ENCODE measurements at regions not wholly inside any gene's neighbourhood (a gene's known extent, or its start where the extent isn't known, plus 50 kb on each side); places are given as distances from the start of the nearest gene placed in this dataset.

DNA sequence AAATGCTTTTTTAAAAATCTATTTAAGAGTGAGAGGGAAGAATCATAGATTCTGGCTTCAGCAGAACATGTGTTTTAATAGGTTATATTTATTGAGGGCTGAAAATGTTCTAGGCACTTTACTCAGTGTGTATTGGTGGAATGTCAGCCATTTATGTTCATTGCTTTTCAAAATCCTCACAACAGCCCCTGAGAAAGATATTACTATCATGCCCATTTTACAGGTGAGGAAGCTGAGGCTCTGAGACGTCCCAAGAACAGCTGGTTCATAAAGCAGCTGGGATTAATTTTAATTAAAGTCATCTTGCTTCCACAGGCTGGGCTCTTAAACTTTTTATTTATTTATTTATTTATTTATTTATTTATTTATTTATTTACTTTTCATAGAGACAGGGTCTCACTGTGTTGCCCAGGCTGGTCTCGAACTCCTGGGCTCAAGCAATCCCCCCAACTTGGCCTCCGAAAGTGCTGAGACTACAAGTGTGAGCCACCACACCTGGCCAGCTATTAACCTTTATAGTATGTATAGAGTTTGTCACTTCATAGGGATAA is 364.6 kb downstream of the SHQ1 start:
- DNase-seq = no peak

DNA sequence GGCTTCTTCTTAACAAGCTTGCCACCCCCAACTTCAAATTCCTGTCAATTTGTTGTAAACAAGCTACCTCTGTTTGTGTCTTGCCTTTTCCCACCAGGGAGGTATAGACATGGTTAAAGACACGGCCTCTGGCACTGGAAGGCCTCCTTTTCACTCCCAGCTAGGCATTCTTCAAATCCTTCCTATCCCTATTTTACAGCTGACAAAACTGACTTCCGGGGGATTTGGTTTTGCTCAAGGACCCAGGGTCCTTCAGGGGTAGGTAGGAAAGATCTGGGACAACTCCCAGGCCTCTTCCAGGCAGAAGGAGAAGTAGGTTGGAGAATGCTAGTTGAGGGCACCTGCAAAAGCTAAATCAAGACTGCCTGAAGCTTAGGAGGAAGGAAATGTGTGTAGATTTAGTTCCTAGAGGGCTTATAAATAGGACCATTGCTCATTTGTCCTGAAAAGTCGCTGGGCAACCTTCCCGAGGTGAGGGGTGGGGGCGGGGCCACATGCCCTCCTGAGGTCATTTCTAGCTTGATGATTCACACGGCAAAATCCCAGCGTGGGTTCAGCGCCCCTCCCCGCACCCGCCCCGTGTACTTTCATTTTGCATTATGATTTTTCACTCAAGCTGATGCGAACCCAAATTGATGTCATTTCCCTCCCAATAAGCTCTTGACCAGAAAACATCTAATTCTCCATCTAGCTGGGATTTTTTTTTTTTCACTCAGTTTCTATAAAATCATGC is 365.5 kb downstream of the SHQ1 start:
- no peak for DNase-seq

DNA sequence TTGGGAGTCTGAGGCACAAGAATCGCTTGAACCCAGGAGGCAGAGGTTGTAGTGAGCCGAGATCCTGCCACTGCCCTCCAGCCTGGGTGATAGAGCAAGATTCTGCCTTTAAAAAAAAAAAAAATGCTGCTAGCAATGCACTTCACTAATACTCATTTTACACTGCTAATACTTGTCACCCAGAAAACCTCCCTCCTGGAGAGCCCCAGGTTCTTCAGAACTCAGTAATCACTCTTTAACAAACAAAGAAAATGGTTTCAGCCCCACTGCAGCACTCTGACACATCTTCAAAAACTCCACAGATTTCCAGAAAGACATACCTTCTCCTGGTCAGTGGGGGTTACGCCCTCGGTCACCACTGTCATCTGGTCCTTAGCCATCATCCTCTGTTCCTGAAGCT is 366.7 kb downstream of the SHQ1 start:
- no peak for DNase-seq

DNA sequence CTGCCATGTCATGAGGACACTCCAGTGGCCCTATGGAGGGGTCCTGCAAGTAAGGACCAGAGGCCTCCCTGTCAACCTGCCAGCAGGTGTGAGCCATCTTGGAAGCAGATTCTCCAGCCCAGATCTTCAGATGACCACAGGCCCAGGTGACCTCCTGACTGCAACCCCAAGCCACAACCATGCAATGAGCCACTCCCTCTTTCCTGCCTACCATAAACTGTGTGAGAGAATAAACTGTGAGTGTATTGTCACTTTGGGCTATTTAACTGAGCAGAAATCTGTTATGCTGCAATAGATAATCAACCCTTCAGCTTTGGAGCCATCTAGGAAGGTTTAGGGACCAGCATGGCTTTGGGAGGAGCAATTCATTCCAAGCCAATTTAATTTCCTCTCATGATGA is 367.9 kb downstream of the SHQ1 start:
- no peak for DNase-seq

DNA sequence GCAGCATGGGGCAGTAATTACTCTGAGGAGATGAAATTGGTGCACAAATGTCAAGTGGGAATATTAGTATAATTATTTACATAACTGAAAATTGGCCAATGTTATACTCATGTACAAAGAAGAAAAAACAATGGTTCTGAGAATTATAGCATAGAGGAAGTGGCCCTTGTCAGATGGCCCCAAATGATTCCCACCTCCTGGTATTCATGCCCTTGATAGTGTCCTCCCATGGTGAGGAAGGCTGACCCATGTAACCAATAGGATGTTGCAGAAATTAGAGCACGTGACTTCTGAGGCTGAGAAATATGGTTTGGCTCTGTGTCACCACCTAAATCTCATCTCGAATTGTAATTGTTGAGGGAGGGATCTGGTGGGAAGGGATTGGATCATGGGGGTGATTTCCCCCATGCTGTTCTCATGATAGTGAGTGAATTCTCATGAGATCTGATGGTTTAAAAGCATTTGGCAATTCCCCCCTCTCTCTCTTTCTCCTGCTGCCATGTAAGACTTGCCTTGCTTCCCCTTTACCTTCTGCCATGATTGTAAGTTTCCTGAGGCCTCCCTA is 368.5 kb downstream of the SHQ1 start:
- no peak for DNase-seq

DNA sequence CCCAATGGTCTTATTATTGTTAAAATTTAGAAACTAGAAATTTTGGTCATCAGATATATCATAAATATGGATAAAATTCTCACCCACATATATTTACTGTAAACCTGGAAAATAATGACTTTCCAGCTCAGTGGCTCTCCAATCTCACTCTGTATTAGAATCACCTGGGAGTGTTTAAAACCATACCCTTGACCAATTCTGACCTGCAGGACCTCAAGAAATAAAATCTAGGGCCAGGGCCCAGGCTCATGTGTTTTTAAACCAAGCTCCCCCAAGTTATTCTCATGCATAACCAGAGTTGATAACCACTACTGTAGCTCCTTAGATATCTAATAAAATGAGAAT is 372.1 kb downstream of the SHQ1 start:
- DNase-seq = no peak

DNA sequence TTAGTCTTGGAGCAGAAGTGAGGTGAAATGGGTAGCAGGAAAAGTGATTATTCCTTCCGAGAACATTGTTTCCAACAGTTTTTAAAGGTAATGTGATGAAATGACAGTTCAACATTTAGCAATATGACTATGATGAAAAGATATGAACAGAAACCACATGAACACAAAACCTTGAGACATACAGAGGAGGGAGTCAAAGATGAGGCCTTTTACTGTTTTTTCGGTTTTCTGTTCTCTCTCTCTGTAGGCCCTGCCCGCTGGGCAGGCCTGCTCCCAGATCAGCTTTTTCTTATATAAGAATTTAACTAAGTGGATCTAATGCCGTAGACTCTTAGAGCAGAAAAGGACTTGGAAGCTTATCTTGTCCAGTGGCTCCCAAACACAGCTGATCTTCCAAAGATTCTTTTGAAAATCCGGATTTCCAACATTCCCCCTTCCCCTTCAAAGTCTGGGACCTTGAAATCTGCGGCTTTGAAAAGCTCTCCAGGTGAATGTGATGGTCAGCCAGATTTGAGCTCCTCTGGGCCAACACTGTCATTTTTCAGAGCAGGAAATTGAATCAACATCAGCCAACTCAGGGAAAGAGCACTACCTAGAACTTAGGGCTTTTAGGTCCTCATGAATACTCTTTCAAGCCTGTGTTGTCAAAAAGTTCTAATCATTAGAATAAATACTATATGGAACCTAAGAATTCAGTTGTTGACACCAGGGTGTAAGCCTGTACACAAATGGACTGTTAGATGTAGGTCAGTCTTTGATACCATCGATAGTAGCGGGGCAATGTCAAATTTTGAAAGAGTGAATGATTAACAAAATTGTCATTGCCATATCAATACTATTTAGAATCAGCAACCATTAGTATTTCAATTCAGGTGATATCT is 372.7 kb downstream of the SHQ1 start:
- DNase-seq = no peak

DNA sequence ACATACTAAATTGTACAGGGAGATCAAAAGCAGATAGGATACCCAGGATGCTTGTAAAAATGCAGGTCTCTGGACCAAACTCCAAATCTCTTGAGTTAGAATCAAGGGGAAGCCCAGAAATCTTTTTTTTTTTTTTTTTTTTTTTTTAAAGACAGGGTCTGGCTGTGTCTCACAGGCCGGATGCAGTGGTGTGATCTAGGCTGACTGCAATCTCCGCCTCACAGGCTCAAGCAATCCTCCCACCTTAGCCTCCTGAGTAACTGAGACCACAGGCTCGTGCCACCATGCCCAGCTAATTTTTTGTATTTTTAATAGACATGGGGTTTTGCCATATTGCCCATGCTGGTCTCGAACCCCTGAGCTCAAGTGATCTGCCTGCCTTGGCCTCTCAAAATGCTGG is 373.5 kb downstream of the SHQ1 start:
- DNase-seq = no peak

DNA sequence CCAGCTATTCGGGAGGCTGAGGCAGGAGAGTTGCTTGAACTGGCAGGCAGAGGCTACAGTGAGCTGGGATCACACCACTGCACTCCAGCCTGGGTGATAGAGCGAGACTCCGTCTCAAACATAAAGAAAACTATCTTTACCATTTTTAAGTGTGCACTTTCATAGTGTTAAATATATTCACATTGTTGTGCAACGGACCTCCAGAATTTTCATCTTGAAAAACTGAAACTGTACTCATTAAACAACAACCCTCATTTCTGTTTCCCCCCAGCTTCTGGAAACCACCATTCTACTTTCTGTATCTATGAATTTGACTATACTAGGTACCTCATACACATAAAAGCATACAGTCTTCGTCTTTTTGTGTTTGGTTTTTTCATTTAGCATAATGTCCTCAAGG is 375.1 kb downstream of the SHQ1 start:
- DNase-seq = no peak

DNA sequence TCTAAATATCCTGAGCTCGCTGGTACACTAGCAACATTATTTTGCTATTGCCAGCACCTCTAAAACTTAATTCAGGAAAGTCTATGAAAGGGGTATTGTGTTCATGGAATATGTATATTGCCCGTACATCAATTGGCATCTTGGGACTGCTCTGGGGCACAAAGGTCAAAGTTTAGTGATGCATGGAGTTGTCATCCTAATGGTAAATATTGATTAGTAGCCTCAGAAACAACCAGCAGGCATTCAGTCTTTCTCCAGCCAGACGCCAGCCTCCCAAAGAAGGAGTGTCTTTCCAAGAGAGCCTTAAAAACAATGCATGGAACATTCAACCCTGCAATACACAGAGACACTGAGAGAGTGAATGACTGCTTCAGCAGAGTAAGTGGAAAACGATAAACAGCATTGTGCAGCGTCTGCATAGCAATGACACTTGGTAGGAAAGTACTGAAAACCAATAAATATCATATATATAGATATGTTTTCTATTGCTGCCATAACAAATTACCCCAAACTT is 377.3 kb downstream of the SHQ1 start:
- no peak for DNase-seq

DNA sequence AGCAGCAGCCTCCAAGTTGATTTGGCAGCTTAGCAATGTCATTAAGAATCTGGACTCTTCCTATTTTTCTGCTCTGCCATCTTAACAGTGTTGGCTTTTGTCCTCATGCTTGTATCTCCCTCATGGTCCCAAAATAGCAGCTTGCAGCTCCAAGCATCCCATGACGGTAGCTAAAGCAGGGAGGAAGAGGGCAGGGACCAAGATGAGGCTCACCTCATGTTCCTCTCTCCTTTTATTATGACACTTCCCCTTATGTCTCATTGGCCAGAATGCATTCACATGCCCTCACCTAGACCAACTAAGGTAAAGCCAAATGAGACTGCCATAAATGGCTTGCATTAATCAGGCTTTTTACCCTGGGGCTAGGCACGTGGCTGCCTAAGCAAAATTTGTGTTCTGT is 382.4 kb downstream of the SHQ1 start:
- DNase-seq = no peak

DNA sequence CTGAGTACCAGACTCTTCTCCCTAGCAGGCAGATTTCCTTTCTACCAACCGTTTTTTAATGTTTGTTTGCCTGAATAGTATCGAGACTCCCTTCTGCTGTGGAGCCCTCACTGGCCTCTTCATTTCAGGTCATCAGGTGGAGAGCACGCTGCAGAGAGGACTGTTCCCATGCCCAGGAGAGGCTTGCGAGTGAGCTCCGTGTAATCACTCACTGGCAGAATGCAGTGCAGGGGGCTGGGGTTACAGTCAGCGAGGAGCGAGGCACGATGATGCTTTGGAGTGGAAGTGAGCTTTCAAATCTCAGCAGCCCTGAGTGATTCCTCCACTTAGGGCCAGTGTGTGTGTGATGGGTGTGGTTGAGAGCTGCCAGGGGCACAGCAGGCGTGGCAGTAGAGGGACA is 385.2 kb downstream of the SHQ1 start:
- no peak for DNase-seq

DNA sequence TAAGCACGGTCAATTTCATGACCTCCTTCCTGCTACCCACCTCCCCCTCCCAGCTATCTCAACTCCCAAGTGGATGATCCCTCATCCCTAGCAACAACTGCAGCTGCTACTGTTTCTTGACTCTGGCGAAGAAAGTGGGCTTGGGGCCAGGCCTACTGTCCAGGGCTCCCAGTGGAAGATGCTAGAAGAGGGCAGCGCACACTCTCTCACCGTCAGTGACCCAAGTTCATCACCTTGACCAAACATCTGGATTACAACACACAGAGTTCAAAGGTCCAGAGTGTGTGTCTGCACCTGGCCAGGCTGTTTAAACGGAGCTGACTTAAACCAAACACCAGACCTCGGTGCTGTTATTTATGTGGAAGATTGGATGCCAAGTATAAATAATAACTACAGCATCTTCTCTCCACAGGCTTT is 385.6 kb downstream of the SHQ1 start:
- DNase-seq = no peak

DNA sequence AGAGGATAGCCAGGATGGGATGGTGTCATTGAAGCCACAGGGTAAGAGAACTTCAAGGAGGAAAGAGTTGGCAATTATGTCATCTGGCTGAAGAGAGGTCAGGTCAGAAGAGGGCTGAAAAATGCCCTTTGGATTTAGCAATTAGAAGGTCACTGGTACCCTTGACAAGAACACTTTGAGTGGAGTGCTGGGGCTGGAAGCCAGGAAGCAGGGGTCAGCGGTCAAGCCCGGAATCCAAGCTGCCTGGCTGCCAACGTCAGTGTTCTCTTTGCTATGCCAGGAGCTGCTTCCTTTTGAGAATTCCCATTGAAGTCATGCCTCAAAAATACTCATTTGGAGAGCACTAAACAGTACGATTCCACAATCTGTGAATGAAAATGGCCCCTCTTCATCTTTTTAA is 386.5 kb downstream of the SHQ1 start:
- no peak for DNase-seq

DNA sequence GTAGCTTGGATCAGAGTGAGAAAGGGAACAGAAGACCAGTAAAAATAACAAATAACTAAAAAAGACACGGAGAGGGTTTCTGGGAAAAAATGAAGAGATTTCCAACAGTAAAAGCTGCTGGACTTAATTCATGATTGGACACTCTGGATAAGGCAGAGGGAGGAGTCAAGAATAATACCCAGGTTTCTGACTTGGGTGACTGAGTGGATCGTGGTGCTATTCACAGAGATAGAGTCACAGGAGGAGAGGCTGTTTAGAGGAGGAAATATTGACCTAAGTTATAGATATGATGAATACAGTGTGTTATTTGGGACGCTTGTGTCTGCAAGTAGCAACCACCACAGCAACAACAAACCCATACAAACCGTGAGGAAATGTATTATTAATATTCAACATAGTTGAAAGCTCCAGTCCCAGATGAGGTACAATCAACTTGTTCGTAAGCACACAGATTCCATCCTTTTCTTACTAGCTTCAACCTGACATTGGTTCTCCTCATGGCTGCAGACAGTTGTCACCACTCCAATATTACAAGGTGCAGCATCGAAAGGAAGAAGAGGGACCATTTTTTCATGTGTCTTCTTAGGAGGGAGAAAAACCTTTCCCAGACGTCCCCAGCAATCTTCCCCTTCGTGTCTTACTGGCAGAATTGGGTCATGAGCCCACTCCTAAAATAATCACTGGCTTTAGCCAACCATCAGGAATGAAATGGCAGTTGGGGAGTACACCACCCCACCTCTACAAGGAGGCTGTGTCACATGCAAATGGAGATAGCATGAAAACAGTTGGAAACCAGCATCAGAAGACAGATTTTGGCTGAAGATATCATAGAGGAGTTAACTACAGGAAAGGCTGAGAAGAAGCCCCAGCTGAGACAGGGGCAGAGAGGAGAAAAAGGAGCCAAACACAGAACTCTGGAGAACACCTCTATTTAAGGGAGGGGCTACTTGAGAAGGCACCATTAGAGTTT is 387.8 kb downstream of the SHQ1 start:
- no peak for DNase-seq

DNA sequence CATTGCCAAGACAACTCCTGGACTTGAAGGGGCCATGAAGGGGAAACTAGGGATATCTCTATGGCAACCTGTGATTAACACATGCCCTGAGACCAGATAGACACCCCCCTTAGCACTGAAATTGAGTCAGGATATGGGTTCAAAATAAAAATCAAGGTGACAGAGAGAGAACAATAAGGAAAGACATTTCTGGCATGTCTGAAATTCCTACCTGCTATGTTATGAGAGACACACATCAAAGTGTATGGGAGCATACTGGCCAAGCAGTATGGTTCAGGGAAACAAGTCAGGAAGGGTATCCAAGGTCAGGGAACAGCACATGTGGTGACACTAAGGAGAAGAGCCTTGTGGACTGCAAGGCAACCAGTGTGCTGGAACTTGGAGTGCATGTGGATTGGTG is 388.7 kb downstream of the SHQ1 start:
- DNase-seq = no peak

DNA sequence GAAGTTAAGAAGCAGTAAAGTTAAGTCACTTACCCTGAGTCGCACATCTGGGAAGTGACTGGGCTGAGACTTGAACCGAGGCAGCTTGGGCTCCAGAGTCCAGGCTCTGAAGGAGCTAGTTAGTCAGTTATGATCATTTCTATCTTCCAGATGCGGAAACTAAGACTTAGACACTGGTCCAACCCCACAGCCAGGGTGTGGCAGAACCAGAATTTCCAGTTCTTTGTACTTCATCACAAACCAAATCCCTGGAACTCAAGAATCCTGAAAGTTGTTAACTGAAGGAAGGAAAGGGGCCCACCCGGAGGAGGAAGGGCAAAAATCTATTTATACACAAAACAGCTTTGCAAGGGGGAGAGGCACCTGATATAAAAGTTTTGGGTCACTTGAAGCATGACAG is 389.9 kb downstream of the SHQ1 start:
- no peak for DNase-seq

DNA sequence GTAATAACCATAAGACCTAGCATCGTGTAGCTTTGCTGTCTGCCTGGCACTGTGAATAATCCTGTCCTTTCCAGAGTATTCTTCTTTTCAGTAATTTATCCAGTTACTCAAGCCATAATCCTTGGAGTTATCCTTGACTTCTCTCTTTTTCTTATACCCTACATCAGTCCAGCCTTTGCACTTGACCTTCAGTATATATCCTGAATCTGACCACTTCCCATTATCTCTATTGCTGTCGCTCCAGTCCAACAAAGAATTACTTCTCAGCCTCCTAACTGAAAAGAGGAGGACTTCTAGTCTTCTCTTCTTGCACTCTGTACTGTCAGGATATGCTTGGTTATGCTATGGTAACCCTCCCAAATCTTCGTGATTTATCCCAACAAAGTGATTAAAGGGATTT is 393.8 kb downstream of the SHQ1 start:
- no peak for DNase-seq

DNA sequence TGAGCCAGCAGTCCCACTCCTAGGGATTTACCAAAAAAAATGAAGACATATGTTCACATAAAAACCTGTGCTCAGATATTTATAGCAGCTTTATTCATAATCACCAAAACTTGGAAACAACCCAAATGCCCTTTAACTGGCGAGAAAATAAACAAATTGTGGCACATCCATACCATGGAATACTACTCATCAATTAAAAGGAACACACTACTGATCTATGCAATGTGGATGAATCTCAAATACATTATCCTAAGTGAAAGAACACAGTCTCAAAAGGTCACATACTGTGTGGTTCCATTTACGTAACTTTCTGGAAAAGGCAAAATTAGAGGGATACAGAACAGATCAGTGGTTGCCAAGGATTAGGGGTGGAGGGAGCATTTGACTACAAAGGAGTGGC is 394.5 kb downstream of the SHQ1 start:
- DNase-seq = no peak

DNA sequence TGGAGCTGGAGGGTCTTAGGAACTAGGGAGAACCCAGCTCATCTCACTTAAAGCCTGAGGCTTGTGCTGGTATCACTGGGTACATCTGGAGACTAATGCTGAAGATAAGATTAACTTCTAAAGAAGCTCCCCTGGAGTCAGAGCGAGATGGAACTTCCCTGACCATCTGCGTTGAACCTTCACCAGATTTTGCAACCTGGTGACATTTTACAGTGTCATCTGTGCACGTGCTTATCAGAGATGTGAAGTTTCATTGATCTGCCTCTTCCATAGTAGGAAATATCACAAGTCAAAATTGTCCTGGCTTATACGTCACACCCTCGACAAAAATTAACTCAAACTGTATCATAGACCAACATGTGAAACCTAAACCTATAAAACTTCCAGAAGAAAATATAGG is 395.5 kb downstream of the SHQ1 start:
- no peak for DNase-seq

DNA sequence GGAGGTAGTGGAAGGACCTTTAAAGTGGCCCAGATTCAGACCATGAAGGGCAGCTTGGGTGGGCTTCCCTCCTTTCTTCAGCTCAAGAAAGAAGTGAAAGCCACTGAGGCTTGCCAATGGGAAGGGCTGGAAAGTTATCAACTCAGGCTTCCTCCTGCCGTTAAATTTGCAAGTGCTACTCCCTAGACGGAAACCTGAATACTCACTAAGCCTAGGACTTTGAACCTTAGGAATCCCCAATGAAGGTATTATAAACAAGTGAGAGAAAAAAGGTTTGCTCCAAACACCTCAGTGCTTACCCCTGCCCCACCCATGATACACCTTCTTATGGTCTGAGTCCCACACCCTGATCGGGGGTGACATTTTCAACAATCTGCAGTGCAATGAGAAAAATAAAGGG is 396.4 kb downstream of the SHQ1 start:
- DNase-seq = no peak

DNA sequence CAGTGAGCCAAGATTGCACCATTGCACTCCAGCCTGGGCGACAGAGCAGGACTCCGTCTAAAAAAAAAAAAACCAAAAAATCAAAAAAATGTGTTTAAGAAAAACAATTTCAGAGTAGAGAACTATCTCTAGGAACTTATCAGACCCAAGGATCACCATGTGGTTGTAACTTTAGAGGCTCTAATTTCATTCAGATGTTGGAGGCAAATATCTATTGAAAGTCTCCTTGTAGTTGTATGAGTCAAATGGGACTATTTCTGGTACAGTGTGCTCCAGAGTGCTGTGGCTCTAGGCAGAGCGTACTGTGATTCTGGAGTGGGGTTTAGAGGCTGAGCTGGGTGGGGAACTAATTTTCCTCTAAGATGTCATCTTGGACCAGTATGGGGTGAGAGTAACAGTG is 398.7 kb downstream of the SHQ1 start:
- DNase-seq = no peak

DNA sequence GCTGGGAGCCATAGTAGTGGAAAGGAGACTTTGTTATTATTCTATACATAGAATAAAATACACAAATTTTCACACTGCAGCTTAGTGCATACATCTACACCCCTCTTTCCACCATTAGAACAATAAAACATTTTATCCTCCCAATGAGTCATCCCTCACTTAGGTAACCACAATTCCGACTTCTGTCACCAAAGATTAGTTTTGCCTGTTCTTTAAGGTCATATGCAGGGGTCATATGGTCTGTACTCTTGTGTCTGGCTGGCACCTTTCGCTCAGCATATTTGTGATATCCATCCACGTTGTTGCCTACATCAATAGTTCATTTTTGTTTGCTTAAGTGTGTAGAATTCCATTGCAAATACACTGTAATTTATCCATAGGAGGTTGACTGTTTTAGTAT is 399.4 kb downstream of the SHQ1 start:
- DNase-seq = no peak
